WTC11 (cell line): ENCODE measurements at regions not wholly inside any gene's neighbourhood (a gene's known extent, or its start where the extent isn't known, plus 50 kb on each side); places are given as distances from the start of the nearest gene placed in this dataset.

ENCODE experiments used
- ATAC-seq: fragments of 200-7000 bp; cut with Tn5 transposase; 2 replicates; pipeline ENCODE4 v1.10.0; 2021; ENCODE audit warnings: mild to moderate bottlenecking, moderate library complexity
- CTCF ChIA-PET: fragments of 300-600 bp; sonication (Branson Sonifier 250); formaldehyde crosslinking; loops from one replicate; lab custom pipeline; 2021; ENCODE audit warnings: antibody characterized with exemption; lab: Charles Lee
- POLR2A ChIA-PET: fragments of 350-600 bp; sonication (Branson Sonifier 250); formaldehyde crosslinking; loops from one replicate; lab custom pipeline; 2021; ENCODE audit warnings: antibody characterized with exemption; lab: Charles Lee
- DNase-seq: peaks from one replicate; pipeline ENCODE4 v3.0.0; 2021; ENCODE audit warnings: low spot score
- H3K27ac Mint-ChIP-seq: 2 replicates; pipeline ENCODE4 v1.8.0; 2021; ENCODE audit warnings: mixed read lengths
- H3K27me3 Mint-ChIP-seq: 2 replicates; pipeline ENCODE4 v1.8.0; 2021; ENCODE audit warnings: low read depth, mild to moderate bottlenecking, moderate library complexity, mixed read lengths
- H3K36me3 Mint-ChIP-seq: 2 replicates; pipeline ENCODE4 v1.8.0; 2021; ENCODE audit warnings: mixed read lengths
- H3K4me1 Mint-ChIP-seq: 2 replicates; pipeline ENCODE4 v1.8.0; 2022; ENCODE audit warnings: mixed read lengths
- H3K4me3 Mint-ChIP-seq: 2 replicates; pipeline ENCODE4 v1.8.0; 2021; ENCODE audit warnings: mild to moderate bottlenecking, moderate library complexity, mixed read lengths
- H3K9me3 Mint-ChIP-seq: 2 replicates; pipeline ENCODE4 v1.8.0; 2021; ENCODE audit warnings: mixed read lengths
- CBFB ChIP-seq: sonication (generic); formaldehyde crosslinking; IDR thresholded peaks from 2 replicates; pipeline ENCODE4 v1.8.1; 2022; ENCODE audit warnings: mild to moderate bottlenecking, low read depth, missing genetic modification reagents
- CTCF ChIP-seq: fragments of 200-600 bp; IDR thresholded peaks from 2 replicates; pipeline ENCODE4 v1.8.0; 2022; ENCODE audit warnings: antibody characterized with exemption
- FOXJ3 ChIP-seq: sonication (generic); formaldehyde crosslinking; IDR thresholded peaks from 2 replicates; pipeline ENCODE4 v1.9.0; 2021; ENCODE audit warnings: missing genetic modification reagents, mild to moderate bottlenecking, borderline replicate concordance
- FOXP1 ChIP-seq: sonication (generic); formaldehyde crosslinking; IDR thresholded peaks from 2 replicates; pipeline ENCODE4 v1.8.0; 2022; ENCODE audit warnings: missing genetic modification reagents, mild to moderate bottlenecking, moderate library complexity, borderline replicate concordance
- GRHL2 ChIP-seq: fragments of 250-450 bp; sonication (Bioruptor Pico); IDR thresholded peaks from 2 replicates; pipeline ENCODE4 v1.8.0; 2022; ENCODE audit warnings: mild to moderate bottlenecking, moderate library complexity; ENCODE audit not compliant: insufficient replicate concordance, severe bottlenecking
- HMGA2 ChIP-seq: fragments of 250-450 bp; sonication (Bioruptor Pico); IDR thresholded peaks from 2 replicates; pipeline ENCODE4 v1.4.0; 2021; ENCODE audit warnings: mild to moderate bottlenecking, moderate library complexity
- JAZF1 ChIP-seq: fragments of 250-450 bp; sonication (Bioruptor Pico); IDR thresholded peaks from 2 replicates; pipeline ENCODE4 v1.9.0; 2021; ENCODE audit warnings: moderate library complexity, mild to moderate bottlenecking, inconsistent platforms
- NR3C1 ChIP-seq: sonication (generic); formaldehyde crosslinking; conservative IDR thresholded peaks from 2 replicates; pipeline ENCODE4 v1.8.1; 2023; ENCODE audit warnings: low read depth, mild to moderate bottlenecking, missing genetic modification reagents
- RORB ChIP-seq: fragments of 250-450 bp; sonication (Bioruptor Pico); IDR thresholded peaks from 2 replicates; pipeline ENCODE4 v1.9.0; 2021; ENCODE audit warnings: mild to moderate bottlenecking
- SMAD3 ChIP-seq: sonication (generic); formaldehyde crosslinking; IDR thresholded peaks from 2 replicates; pipeline ENCODE4 v1.8.0; 2022; ENCODE audit warnings: missing genetic modification reagents, mild to moderate bottlenecking, borderline replicate concordance
- SP1 ChIP-seq: sonication (generic); formaldehyde crosslinking; conservative IDR thresholded peaks from 2 replicates; pipeline ENCODE4 v1.8.1; 2022; ENCODE audit warnings: missing genetic modification reagents
- TEAD4 ChIP-seq: sonication (generic); formaldehyde crosslinking; IDR thresholded peaks from 2 replicates; pipeline ENCODE4 v1.8.0; 2022; ENCODE audit warnings: mild to moderate bottlenecking, missing genetic modification reagents
- ZNF138 ChIP-seq: sonication (generic); formaldehyde crosslinking; conservative IDR thresholded peaks from 2 replicates; pipeline ENCODE4 v1.8.1; 2022; ENCODE audit warnings: mild to moderate bottlenecking, moderate library complexity, missing genetic modification reagents
- ZNF219 ChIP-seq: sonication (generic); formaldehyde crosslinking; IDR thresholded peaks from 2 replicates; pipeline ENCODE4 v1.8.0; 2023; ENCODE audit warnings: missing genetic modification reagents, mild to moderate bottlenecking, borderline replicate concordance
- ZNF232 ChIP-seq: sonication (generic); formaldehyde crosslinking; IDR thresholded peaks from 2 replicates; pipeline ENCODE4 v1.8.0; 2022; ENCODE audit warnings: mild to moderate bottlenecking, missing genetic modification reagents
- ZNF532 ChIP-seq: fragments of 250-450 bp; sonication (Bioruptor Pico); IDR thresholded peaks from 2 replicates; pipeline ENCODE4 v1.9.0; 2021; ENCODE audit warnings: mild to moderate bottlenecking, borderline replicate concordance
- TF ChIP-seq, protein P1 (sequence below): sonication (generic); formaldehyde crosslinking; IDR thresholded peaks from 2 replicates; pipeline ENCODE4 v1.8.0; 2023; ENCODE audit warnings: missing genetic modification reagents
- TF ChIP-seq, protein P2 (sequence below): sonication (generic); formaldehyde crosslinking; IDR thresholded peaks from 2 replicates; pipeline ENCODE4 v1.8.0; 2022; ENCODE audit warnings: mild to moderate bottlenecking, missing genetic modification reagents
- TF ChIP-seq, protein P3 (sequence below): sonication (generic); formaldehyde crosslinking; IDR thresholded peaks from 2 replicates; pipeline ENCODE4 v1.8.1; 2022; ENCODE audit warnings: missing genetic modification reagents, borderline replicate concordance

GRCh38 chr3:80549173-80549572, 781.4 kb upstream of the ROBO1 start:
- ATAC-seq (no peak), DNase-seq (no peak)
- no peak for TF ChIP-seq FOXP1 (CRISPR knock-in tag)
- TF ChIP-seq, protein P1, sequence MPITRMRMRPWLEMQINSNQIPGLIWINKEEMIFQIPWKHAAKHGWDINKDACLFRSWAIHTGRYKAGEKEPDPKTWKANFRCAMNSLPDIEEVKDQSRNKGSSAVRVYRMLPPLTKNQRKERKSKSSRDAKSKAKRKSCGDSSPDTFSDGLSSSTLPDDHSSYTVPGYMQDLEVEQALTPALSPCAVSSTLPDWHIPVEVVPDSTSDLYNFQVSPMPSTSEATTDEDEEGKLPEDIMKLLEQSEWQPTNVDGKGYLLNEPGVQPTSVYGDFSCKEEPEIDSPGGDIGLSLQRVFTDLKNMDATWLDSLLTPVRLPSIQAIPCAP: no peak
- TF ChIP-seq, protein P2, sequence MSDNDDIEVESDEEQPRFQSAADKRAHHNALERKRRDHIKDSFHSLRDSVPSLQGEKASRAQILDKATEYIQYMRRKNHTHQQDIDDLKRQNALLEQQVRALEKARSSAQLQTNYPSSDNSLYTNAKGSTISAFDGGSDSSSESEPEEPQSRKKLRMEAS (CRISPR knock-in tag): no peak
- CTCF ChIA-PET: no interaction called here
- no peak overlapping the region for H3K4me3 Mint-ChIP-seq
- POLR2A ChIA-PET: no interaction called here
- H3K27ac Mint-ChIP-seq: no peak overlapping the region
- H3K4me1 Mint-ChIP-seq: no peaks in the 10 kb centered on the region
- H3K36me3 Mint-ChIP-seq: no peaks in the 10 kb centered on the region
- no peaks in the 10 kb centered on the region for H3K27me3 Mint-ChIP-seq
- no peaks in the 10 kb centered on the region for H3K9me3 Mint-ChIP-seq

DNA sequence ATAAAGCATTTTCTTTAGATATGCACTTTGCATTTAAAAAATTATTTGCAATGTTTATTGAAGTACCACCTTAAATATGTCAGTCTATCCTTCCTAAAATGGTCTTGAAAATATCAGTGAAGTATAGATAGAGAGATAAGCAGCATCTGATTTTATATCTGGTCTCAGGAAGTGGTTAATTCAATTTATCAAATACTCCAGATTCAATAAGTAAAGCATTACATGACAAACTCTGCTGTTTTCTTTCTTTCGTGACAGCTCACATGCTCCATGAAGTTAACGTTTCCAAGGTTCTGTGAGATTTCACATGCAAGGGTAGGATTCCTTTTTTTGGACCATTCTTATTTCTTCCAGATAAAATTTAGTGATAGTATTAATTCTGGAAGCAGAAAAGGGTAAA, 775.4 kb upstream of the ROBO1 start:
- Mint-ChIP-seq H3K9me3 (no peaks in the 10 kb centered on the region), H3K27me3 (no peaks in the 10 kb centered on the region), H3K36me3 (no peaks in the 10 kb centered on the region), H3K4me3 (no peak overlapping the region), H3K27ac (no peak overlapping the region), H3K4me1 (peaks cover 10% of the 10 kb centered on the region)
- DNase-seq: no peak
- ChIA-PET POLR2A (no interaction called here), CTCF (no interaction called here)
- no peak for ATAC-seq
- TF ChIP-seq NR3C1 (CRISPR knock-in tag) (no peak), SP1 (no peak), CTCF (no peak), ZNF138 (no peak), TEAD4 (CRISPR knock-in tag) (no peak), SMAD3 (CRISPR knock-in tag) (no peak), HMGA2 (CRISPR knock-in tag) (no peak), GRHL2 (CRISPR knock-in tag) (no peak), CBFB (CRISPR knock-in tag) (no peak), ZNF532 (CRISPR knock-in tag) (no peak)
- TF ChIP-seq, protein P1: no peak
- TF ChIP-seq, protein P2 (CRISPR knock-in tag): no peak

DNA sequence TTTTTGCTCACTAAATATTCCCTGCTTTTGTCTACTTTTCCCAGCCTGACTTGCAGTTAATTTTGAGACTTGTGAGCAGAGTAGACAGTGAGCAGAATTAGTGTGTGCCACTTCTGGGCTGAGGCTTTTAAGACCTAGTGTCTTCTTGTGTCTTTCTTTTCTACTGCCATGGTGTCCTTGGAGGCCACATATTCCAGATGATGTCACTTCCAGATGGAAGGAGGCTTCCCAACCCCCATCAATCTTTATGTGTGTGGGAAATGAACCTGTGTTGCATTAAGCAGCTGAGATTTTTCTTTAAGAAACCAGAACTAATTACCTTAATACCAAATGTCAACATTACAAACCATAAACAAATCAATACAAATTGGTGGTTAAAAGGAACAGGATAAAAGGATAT, 774.7 kb upstream of the ROBO1 start:
- H3K27me3 Mint-ChIP-seq: no peaks in the 10 kb centered on the region
- no peak for TF ChIP-seq ZNF219 (CRISPR knock-in tag)
- TF ChIP-seq, protein P3, sequence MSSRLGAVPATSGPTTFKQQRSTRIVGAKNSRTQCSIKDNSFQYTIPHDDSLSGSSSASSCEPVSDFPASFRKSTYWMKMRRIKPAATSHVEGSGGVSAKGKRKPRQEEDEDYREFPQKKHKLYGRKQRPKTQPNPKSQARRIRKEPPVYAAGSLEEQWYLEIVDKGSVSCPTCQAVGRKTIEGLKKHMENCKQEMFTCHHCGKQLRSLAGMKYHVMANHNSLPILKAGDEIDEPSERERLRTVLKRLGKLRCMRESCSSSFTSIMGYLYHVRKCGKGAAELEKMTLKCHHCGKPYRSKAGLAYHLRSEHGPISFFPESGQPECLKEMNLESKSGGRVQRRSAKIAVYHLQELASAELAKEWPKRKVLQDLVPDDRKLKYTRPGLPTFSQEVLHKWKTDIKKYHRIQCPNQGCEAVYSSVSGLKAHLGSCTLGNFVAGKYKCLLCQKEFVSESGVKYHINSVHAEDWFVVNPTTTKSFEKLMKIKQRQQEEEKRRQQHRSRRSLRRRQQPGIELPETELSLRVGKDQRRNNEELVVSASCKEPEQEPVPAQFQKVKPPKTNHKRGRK (CRISPR knock-in tag): no peak
- no peak for TF ChIP-seq JAZF1 (CRISPR knock-in tag)
- TF ChIP-seq ZNF232 (CRISPR knock-in tag): no peak
- TF ChIP-seq FOXJ3 (CRISPR knock-in tag): no peak
- TF ChIP-seq RORB (CRISPR knock-in tag): no peak

More for the DNA sequence above, 774.7 kb upstream of the ROBO1 start:
- DNase-seq (no peak), ATAC-seq (no peak)
- H3K4me3 Mint-ChIP-seq: no peak overlapping the region
- CTCF ChIA-PET: interaction anchor here (1.5 kb wide), 1 partner anchor 16 kb away, joined by 4 read pairs; no protein-coding TSS in a partner anchor
- H3K27ac Mint-ChIP-seq: no peak overlapping the region
- peaks cover 10% of the 10 kb centered on the region for H3K4me1 Mint-ChIP-seq
- POLR2A ChIA-PET: no interaction called here
- no peaks in the 10 kb centered on the region for H3K36me3 Mint-ChIP-seq
- H3K9me3 Mint-ChIP-seq: no peaks in the 10 kb centered on the region
